CD14-positive monocyte (primary cell): ENCODE measurements at regions not wholly inside any gene's neighbourhood (a gene's known extent, or its start where the extent isn't known, plus 50 kb on each side); places are given as distances from the start of the nearest gene placed in this dataset.
A peak's percentile ranks its signal among the peaks of the same experiment; 100 is the strongest.

Experiments
- DNase-seq, 3 donors: peaks; one replicate each; pipeline ENCODE4 v3.0.0-alpha.2; 2011 to 2022
- H2AFZ ChIP-seq: 2 replicates; pipeline ENCODE4 v1.6.0; 2012; ENCODE audit warnings: mild to moderate bottlenecking, low read depth, low read length, inconsistent platforms; ENCODE audit not compliant: insufficient read depth, poor library complexity, severe bottlenecking
- H3K27ac ChIP-seq, 2 donors: 1 replicate in 1 of 2; 2 replicates in 1 of 2; pipeline ENCODE4 v1.5.1; 2012 to 2013; ENCODE audit warnings: low read length in 2 of 2, control low read depth in 1 of 2, inconsistent platforms in 1 of 2, low read depth in 1 of 2, mild to moderate bottlenecking in 1 of 2
- H3K27me3 ChIP-seq, 2 donors: one replicate each; pipeline versions ENCODE4 v1.6.0 to v1.6.1; 2011 to 2013; ENCODE audit warnings: low read length in 2 of 2; ENCODE audit not compliant: control insufficient read depth in 2 of 2, insufficient read depth in 2 of 2
- H3K36me3 ChIP-seq, 2 donors: replicated peaks in 1 of 2; 1 replicate in 1 of 2; 2 replicates in 1 of 2; pipeline versions ENCODE4 v1.5.1 to v1.6.1; 2012 to 2013; ENCODE audit warnings: low read length in 2 of 2, control low read depth in 1 of 2, inconsistent platforms in 1 of 2, mild to moderate bottlenecking in 1 of 2; ENCODE audit not compliant: insufficient read depth in 2 of 2, control insufficient read depth in 1 of 2
- H3K4me1 ChIP-seq, 2 donors: 1 replicate in 1 of 2; 2 replicates in 1 of 2; pipeline versions ENCODE4 v1.5.1 to v1.6.1; 2012 to 2013; ENCODE audit warnings: low read length in 2 of 2, control low read depth in 1 of 2, inconsistent platforms in 1 of 2, mild to moderate bottlenecking in 1 of 2, moderate library complexity in 1 of 2; ENCODE audit not compliant: insufficient read depth in 2 of 2, control insufficient read depth in 1 of 2
- H3K4me2 ChIP-seq: replicated peaks from 2 replicates; pipeline ENCODE3; 2012; ENCODE audit warnings: low read length, moderate library complexity, mild to moderate bottlenecking; ENCODE audit not compliant: poor library complexity, severe bottlenecking; ENCODE audit errors: extremely low read depth
- H3K4me3 ChIP-seq, 3 experiments: fragments of 200-600 bp in 1 of 3; sonication (generic) in 1 of 3; replicated peaks in 1 of 3; 1 replicate in 2 of 3; 2 replicates in 1 of 3; pipeline ENCODE4 v1.5.1; 2011 to 2013; ENCODE audit warnings: low read length in 3 of 3, mild to moderate bottlenecking in 3 of 3, control low read depth in 2 of 3, low read depth in 2 of 3, inconsistent platforms in 1 of 3, moderate library complexity in 1 of 3
- H3K79me2 ChIP-seq: 2 replicates; pipeline ENCODE4 v1.6.0; 2012; ENCODE audit warnings: mild to moderate bottlenecking, control low read depth, inconsistent platforms, low read length, moderate library complexity; ENCODE audit not compliant: insufficient read depth
- H3K9ac ChIP-seq: 2 replicates; pipeline ENCODE4 v1.6.0; 2017; ENCODE audit warnings: low read length, mild to moderate bottlenecking; ENCODE audit not compliant: insufficient read depth, poor library complexity, severe bottlenecking
- H3K9me3 ChIP-seq, 2 donors: replicated peaks in 1 of 2; 1 replicate in 1 of 2; 2 replicates in 1 of 2; pipeline versions ENCODE4 v1.5.1 to v1.6.1; 2012 to 2013; ENCODE audit warnings: low read length in 2 of 2, control low read depth in 1 of 2; ENCODE audit not compliant: control insufficient read depth in 1 of 2, insufficient read depth in 1 of 2
- H4K20me1 ChIP-seq: 2 replicates; pipeline ENCODE4 v1.6.0; 2012; ENCODE audit warnings: mild to moderate bottlenecking, low read length, control low read depth, moderate library complexity; ENCODE audit not compliant: insufficient read depth
- H3K27ac Mint-ChIP-seq, 7 donors: one replicate each; pipeline ENCODE4 v1.8.0; 2020; ENCODE audit warnings: mild to moderate bottlenecking in 7 of 7, mixed read lengths in 7 of 7, moderate library complexity in 6 of 7, inconsistent platforms in 2 of 7
- H3K27me3 Mint-ChIP-seq, 3 donors: one replicate each; pipeline ENCODE4 v1.8.0; 2021 to 2022; ENCODE audit warnings: low read depth in 3 of 3, mild to moderate bottlenecking in 3 of 3, mixed read lengths in 3 of 3, moderate library complexity in 3 of 3, inconsistent platforms in 1 of 3
- H3K36me3 Mint-ChIP-seq, 2 donors: one replicate each; pipeline ENCODE4 v1.8.0; 2020; ENCODE audit warnings: mixed read lengths in 2 of 2, inconsistent platforms in 1 of 2, mild to moderate bottlenecking in 1 of 2
- H3K4me1 Mint-ChIP-seq: one replicate; pipeline ENCODE4 v1.8.0; 2020; ENCODE audit warnings: mild to moderate bottlenecking, mixed read lengths
- H3K4me3 Mint-ChIP-seq, 2 donors: one replicate each; pipeline ENCODE4 v1.8.0; 2020; ENCODE audit warnings: mild to moderate bottlenecking in 2 of 2, mixed read lengths in 2 of 2, moderate library complexity in 1 of 2
- H3K9me3 Mint-ChIP-seq, 7 donors: one replicate each; pipeline ENCODE4 v1.8.0; 2020 to 2022; ENCODE audit warnings: mixed read lengths in 7 of 7, mild to moderate bottlenecking in 6 of 7, moderate library complexity in 6 of 7, inconsistent platforms in 2 of 7
- WGBS: methylation state at CpG from one replicate; pipeline ENCODE4 v1.1.5; 2013; ENCODE audit warnings: missing lambda C conversion rate; ENCODE audit not compliant: insufficient coverage; 5-methylcytosine and 5-hydroxymethylcytosine counted together
- intact Hi-C, 2 donors: fragments of 100-400 bp; cut with micrococcal nuclease; formaldehyde crosslinking; loops; one replicate each; pipeline versions ENCODE4 v1.15.0 to v1.15.1; 2023
- TF ChIP-seq, protein P1 (sequence below): fragments of 200-600 bp; IDR thresholded peaks from one replicate; pipeline ENCODE4 v1.8.0; 2022; ENCODE audit warnings: antibody characterized with exemption, mild to moderate bottlenecking

DNA sequence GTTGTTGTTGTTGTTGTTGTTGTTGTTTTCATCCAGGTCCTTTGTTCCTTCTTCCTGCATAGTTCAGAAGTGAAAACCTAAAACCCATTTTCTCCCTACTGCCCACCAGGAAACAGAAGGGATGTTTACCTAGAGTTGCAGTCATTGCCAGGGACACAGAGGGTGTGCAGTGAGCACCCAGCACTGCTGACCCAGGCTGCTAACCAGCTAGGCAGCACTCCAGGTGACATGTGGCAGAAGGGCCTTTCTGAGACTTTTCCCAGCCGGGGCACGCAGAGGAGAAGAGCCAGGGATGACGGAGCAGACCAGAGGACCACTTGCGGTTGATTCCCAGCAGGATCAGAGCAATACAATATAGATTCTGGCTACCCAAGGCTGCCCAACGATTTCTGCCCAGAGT lies 286.3 kb downstream of the BCL11A start:
- intact Hi-C loops: no loop called here

DNA sequence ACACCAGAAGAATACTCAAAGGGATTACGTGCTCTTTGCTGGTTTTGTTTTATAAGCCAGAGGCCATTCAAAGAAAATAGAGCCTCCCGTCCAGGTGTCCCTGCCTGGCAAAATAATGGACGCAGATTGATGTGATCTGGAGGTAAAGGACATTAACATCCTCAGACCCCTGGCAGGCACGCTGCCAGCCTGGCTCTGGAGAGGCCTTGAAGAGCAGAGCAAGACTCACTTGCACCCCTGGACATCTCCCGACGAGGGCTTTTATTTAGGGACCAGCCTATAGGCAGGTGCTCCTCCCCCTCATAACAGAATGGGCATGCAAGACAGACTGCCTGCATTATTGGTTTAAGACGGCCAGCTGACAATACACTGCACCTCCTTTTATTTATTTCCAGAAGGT lies 291.3 kb downstream of the BCL11A start:
- TF ChIP-seq, protein P1, sequence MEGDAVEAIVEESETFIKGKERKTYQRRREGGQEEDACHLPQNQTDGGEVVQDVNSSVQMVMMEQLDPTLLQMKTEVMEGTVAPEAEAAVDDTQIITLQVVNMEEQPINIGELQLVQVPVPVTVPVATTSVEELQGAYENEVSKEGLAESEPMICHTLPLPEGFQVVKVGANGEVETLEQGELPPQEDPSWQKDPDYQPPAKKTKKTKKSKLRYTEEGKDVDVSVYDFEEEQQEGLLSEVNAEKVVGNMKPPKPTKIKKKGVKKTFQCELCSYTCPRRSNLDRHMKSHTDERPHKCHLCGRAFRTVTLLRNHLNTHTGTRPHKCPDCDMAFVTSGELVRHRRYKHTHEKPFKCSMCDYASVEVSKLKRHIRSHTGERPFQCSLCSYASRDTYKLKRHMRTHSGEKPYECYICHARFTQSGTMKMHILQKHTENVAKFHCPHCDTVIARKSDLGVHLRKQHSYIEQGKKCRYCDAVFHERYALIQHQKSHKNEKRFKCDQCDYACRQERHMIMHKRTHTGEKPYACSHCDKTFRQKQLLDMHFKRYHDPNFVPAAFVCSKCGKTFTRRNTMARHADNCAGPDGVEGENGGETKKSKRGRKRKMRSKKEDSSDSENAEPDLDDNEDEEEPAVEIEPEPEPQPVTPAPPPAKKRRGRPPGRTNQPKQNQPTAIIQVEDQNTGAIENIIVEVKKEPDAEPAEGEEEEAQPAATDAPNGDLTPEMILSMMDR: no peak

More for the DNA sequence above, 286.3 kb downstream of the BCL11A start:
- TF ChIP-seq, protein P1: no peak
- Mint-ChIP-seq H3K36me3 (no peaks in the 10 kb centered on the region), H3K9me3 (peaks cover 0 to 11% (median 7%) of the 10 kb centered on the region in 7 donors), H3K27ac (no peak overlapping the region), H3K27me3 (peaks cover 0 to 2% (median 0%) of the 10 kb centered on the region in 3 donors), H3K4me1 (peaks cover 2% of the 10 kb centered on the region), H3K4me3 (no peak overlapping the region)
- no peak for DNase-seq
- Histone ChIP-seq H3K9ac (no peak overlapping the region), H3K27me3 (no peaks in the 10 kb centered on the region), H3K4me3 (no peak overlapping the region), H3K79me2 (no peaks in the 10 kb centered on the region), H4K20me1 (no peaks in the 10 kb centered on the region), H3K9me3 (peaks cover 0 to 7% of the 10 kb centered on the region in 2 donors), H3K27ac (no peak overlapping the region), H3K36me3 (no peaks in the 10 kb centered on the region), H3K4me2 (no peak overlapping the region), H3K4me1 (no peaks in the 10 kb centered on the region), H2AFZ (no peak overlapping the region)
- 96% methylated on average over 5 of the region's 5 CpGs for WGBS

More for the DNA sequence above, 291.3 kb downstream of the BCL11A start:
- WGBS: 100% methylated on average over 5 of the region's 7 CpGs
- no peak overlapping the region for H3K9ac ChIP-seq
- no peak overlapping the region for H3K4me3 Mint-ChIP-seq
- intact Hi-C loops: no loop called here
- DNase-seq: no peak
- peaks cover 7% of the 10 kb centered on the region for H3K4me1 Mint-ChIP-seq
- no peak overlapping the region for H2AFZ ChIP-seq
- H3K4me3 ChIP-seq: no peak overlapping the region
- no peaks in the 10 kb centered on the region for H3K79me2 ChIP-seq
- peak overlapping the region in 1 of 7 donors; percentile 28 for H3K27ac Mint-ChIP-seq
- no peaks in the 10 kb centered on the region for H4K20me1 ChIP-seq
- no peaks in the 10 kb centered on the region for H3K27me3 ChIP-seq
- peaks cover 0 to 2% (median 0%) of the 10 kb centered on the region in 3 donors for H3K27me3 Mint-ChIP-seq
- peaks cover 0 to 11% (median 7%) of the 10 kb centered on the region in 7 donors for H3K9me3 Mint-ChIP-seq
- H3K27ac ChIP-seq: no peak overlapping the region
- no peaks in the 10 kb centered on the region for H3K36me3 ChIP-seq
- H3K36me3 Mint-ChIP-seq: no peaks in the 10 kb centered on the region
- H3K4me1 ChIP-seq: no peaks in the 10 kb centered on the region
- H3K9me3 ChIP-seq: peaks cover 0 to 7% of the 10 kb centered on the region in 2 donors
- no peak overlapping the region for H3K4me2 ChIP-seq
